Frontal cortex (tissue), 4 donors: ENCODE measurements at regions not wholly inside any gene's neighbourhood (a gene's known extent, or its start where the extent isn't known, plus 50 kb on each side); places are given as distances from the start of the nearest gene placed in this dataset. TPM values are rescaled to one million over a fixed set of nuclear protein-coding genes. Genes with fewer than 3 reads are reported as not detected.

Experiments
- DNase-seq, 2 donors: peaks; one replicate each; pipeline ENCODE4 v3.0.0; 2012; ENCODE audit warnings: low spot score in 2 of 2
- FAIRE-seq: peaks from 2 replicates; lab custom pipeline; 2012; peaks lifted over from hg19 to GRCh38; lab: Jason Lieb, UNC
- small RNA-seq: library from RNA; depleted of rRNA; stranded (forward); fragments of <200 nt; gene quantifications from one replicate; pipeline ENCODE3, GENCODE V24; 2014
- donor health status: control.
- donor health status: control.
- donor health status: control.

DNA sequence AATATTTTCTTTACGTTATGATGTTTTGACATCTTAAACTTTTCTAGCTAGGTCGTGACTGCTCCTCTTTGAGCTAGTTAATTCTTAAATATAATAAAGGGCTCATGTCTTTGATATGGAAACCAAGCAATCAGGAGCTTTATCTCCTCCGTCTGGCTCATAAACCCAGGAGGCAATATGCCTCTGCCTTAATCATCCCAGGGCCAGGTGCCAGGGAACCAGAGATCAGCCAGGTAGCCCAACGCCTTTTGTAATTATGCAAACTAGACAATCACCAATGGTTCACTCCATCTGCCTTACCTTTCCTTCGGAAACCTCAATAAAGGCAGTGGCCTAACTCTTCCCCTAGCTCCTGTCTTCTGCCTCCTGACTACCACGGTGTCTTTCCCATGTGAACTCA, 213.7 kb downstream of the KCNJ3 start:
- DNase-seq (no peak), FAIRE-seq (no peak)

DNA sequence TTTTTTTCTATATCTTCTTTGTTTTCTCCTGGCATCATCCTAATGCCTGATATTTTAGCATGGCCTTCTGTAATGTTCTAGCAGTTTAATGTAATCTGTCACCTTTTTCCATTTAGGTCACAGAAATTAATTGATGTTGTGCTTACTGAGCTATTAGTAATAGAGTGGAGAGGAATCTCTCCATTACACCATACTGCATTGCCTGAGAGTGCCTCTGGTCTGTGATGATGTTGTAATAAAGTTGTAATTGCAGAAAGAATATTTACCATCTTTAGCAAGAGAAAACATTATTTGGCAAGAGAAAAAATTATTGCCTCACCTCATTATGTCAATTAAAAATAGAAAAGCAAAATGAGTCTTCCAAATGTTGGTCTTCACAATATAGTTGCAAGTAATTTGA, 213.2 kb downstream of the KCNJ3 start:
- FAIRE-seq (no peak), DNase-seq (no peak)

DNA sequence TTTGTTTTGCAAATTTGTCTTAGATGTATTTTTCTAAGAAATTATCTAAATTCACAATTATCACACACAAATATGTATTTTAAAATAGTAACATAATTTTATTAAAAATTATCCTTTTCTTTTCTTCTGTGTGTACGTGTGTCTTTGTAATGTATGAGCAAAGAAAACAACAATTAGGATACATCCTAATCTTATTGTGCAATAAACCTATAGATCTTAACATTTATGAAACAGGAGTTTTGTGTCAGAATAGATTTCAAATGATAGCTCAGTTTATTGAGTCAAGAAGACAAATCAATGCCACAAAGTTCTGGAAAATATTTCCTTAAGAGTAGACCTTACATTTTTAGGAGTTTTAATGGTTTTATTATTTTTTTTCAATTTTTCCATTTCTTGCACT, 212.2 kb downstream of the KCNJ3 start:
- FAIRE-seq (no peak), DNase-seq (no peak)

DNA sequence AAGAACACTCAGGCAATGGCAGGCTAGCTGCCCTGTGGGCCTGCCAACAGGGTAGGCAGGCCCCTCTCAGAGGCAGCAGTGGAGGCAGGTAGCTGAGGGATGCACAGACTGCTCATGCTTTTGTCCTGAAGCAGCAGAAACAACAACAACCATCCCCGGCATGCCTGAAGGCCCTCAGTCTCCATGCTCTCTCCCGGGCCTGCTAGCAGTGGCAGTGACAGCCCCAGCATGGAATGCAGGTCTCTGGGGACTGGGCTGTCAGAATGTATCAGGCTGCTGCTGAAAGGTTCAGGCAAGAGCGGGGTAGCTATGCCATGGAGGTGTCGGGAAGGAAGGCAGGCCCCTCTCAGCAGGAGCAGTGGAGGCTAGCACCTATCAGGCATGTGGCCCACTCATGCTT, 209.8 kb downstream of the KCNJ3 start:
- DNase-seq (no peak), FAIRE-seq (no peak)

Small RNA genes lying in the stretch of these regions (small RNA-seq; reads per million reads assigned to genes)
- gene MTCO1P45: not detected
- not detected for gene RNU6-1001P
- gene RNU6-546P: not detected
